ENCODE measurements at regions not wholly inside any gene's neighbourhood (a gene's known extent, or its start where the extent isn't known, plus 50 kb on each side); places are given as distances from the start of the nearest gene placed in this dataset.
A peak's percentile ranks its signal among the peaks of the same experiment; 100 is the strongest.
"Not testable (repeated sequence)": the region's sequence is repeated elsewhere in the genome, so short reads cannot be mapped to it uniquely, and the experiment has no call there.

GRCh38 chrX:13195340-13195739 is 124.5 kb downstream of the ATXN3L start:
- ChIA-PET CTCF (no interaction called here), POLR2A (no interaction called here)
- no peak for TF ChIP-seq PKNOX1 (IDR thresholded peaks at IDR 0.05)
- DNase-seq (ENCODE audit: extremely low spot score), result no peak

GRCh38 chrX:13194291-13195103 is 125.4 kb downstream of the ATXN3L start:
- POLR2A ChIA-PET, result no interaction called here
- DNase-seq (ENCODE audit: extremely low spot score), result no peak
- CTCF ChIA-PET, result interaction anchor here (0.9 kb wide), 1 partner anchor 248 kb away, joined by 3 read pairs; no protein-coding TSS in a partner anchor
- TF ChIP-seq CTBP1 (IDR thresholded peaks at IDR 0.05; ENCODE audit: borderline replicate concordance) (no peak), PKNOX1 (IDR thresholded peaks at IDR 0.05) (peak; percentile 48; the same call in 1 of the 2 replicates)

- ChIA-PET CTCF (no interaction called here), POLR2A (no interaction called here)
- no peak for DNase-seq (ENCODE audit: extremely low spot score)
- TF ChIP-seq PKNOX1 (IDR thresholded peaks at IDR 0.05) (no peak), FOXM1 (IDR thresholded peaks at IDR 0.05; ENCODE audit: borderline replicate concordance) (no peak), HDGF (IDR thresholded peaks at IDR 0.05; ENCODE audit: borderline replicate concordance) (no peak), ELF4 (IDR thresholded peaks at IDR 0.05) (no peak), SP1 (IDR thresholded peaks at IDR 0.05) (no peak), CTBP1 (IDR thresholded peaks at IDR 0.05; ENCODE audit: borderline replicate concordance) (no peak)
Observed at GRCh38 chrX:13190051-13190450, 129.8 kb downstream of the ATXN3L start.

- POLR2A ChIA-PET, result no interaction called here
- CTCF ChIA-PET, result no interaction called here
- TF ChIP-seq FOXA1 (IDR thresholded peaks at IDR 0.05) (no peak), SUZ12 (IDR thresholded peaks at IDR 0.05) (no peak), CTBP1 (IDR thresholded peaks at IDR 0.05; ENCODE audit: borderline replicate concordance) (no peak), FOXM1 (IDR thresholded peaks at IDR 0.05; ENCODE audit: borderline replicate concordance) (no peak), PKNOX1 (IDR thresholded peaks at IDR 0.05) (no peak), BHLHE40 (IDR thresholded peaks at IDR 0.05; ENCODE audit: borderline replicate concordance) (no peak), TARDBP (IDR thresholded peaks at IDR 0.05) (no peak), HDGF (IDR thresholded peaks at IDR 0.05; ENCODE audit: borderline replicate concordance) (no peak), ARNT (IDR thresholded peaks at IDR 0.05) (no peak), L3MBTL2 (conservative IDR thresholded peaks at IDR 0.05) (no peak), SP1 (IDR thresholded peaks at IDR 0.05) (no peak), ZNF384 (IDR thresholded peaks at IDR 0.05) (no peak), LEF1 (IDR thresholded peaks at IDR 0.05; ENCODE audit: borderline replicate concordance) (no peak), ELF4 (IDR thresholded peaks at IDR 0.05) (no peak), FOXK2 (IDR thresholded peaks at IDR 0.05) (no peak), NFRKB (IDR thresholded peaks at IDR 0.05) (no peak)
- DNase-seq (ENCODE audit: extremely low spot score), result no peak
Observed at GRCh38 chrX:13189380-13189779, 130.5 kb downstream of the ATXN3L start.

- TF ChIP-seq ELF4 (IDR thresholded peaks at IDR 0.05) (no peak), FOXA1 (IDR thresholded peaks at IDR 0.05) (no peak), ZNF384 (IDR thresholded peaks at IDR 0.05) (no peak), SUZ12 (IDR thresholded peaks at IDR 0.05) (no peak), FOXK2 (IDR thresholded peaks at IDR 0.05) (no peak), NFRKB (IDR thresholded peaks at IDR 0.05) (no peak), BHLHE40 (IDR thresholded peaks at IDR 0.05; ENCODE audit: borderline replicate concordance) (no peak), PKNOX1 (IDR thresholded peaks at IDR 0.05) (no peak), L3MBTL2 (conservative IDR thresholded peaks at IDR 0.05) (no peak)
- POLR2A ChIA-PET, result no interaction called here
- CTCF ChIA-PET, result interaction anchor here (0.6 kb wide), 1 partner anchor 175 kb away, joined by 3 read pairs; no protein-coding TSS in a partner anchor
- no peak for DNase-seq (ENCODE audit: extremely low spot score)
Observed at GRCh38 chrX:13188731-13189309, 131.0 kb downstream of the ATXN3L start.

- CTCF ChIA-PET; POLR2A ChIA-PET; DNase-seq (ENCODE audit: extremely low spot score): not testable (repeated sequence)
Observed at GRCh38 chrX:13186643-13187042, 133.2 kb downstream of the ATXN3L start.
